ENCODE measurements at regions not wholly inside any gene's neighbourhood (a gene's known extent, or its start where the extent isn't known, plus 50 kb on each side); places are given as distances from the start of the nearest gene placed in this dataset.

DNA sequence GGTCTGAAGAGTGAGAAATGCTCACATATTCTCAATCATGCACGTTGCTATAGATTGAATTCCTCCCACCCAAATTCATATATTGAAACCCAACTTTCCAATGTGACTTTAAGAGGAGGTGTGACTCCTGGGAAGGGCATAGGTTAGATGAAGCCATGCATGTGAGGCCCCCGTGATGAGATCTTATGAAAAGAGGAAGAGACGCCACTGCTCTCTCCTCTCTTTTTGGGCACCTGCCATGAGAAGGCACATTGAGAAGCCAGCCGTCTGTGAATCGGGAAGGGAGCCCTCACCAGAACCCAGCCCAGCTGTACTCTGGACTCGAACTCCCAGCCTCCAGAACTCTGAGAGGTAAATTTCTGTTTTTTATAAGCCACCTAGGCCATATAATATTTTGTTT lies 842.6 kb upstream of the SALL3 start:
- TF ChIP-seq, protein P1, sequence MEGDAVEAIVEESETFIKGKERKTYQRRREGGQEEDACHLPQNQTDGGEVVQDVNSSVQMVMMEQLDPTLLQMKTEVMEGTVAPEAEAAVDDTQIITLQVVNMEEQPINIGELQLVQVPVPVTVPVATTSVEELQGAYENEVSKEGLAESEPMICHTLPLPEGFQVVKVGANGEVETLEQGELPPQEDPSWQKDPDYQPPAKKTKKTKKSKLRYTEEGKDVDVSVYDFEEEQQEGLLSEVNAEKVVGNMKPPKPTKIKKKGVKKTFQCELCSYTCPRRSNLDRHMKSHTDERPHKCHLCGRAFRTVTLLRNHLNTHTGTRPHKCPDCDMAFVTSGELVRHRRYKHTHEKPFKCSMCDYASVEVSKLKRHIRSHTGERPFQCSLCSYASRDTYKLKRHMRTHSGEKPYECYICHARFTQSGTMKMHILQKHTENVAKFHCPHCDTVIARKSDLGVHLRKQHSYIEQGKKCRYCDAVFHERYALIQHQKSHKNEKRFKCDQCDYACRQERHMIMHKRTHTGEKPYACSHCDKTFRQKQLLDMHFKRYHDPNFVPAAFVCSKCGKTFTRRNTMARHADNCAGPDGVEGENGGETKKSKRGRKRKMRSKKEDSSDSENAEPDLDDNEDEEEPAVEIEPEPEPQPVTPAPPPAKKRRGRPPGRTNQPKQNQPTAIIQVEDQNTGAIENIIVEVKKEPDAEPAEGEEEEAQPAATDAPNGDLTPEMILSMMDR (conservative IDR thresholded peaks at IDR 0.05; ENCODE audit: low read depth, low read length) = no peak
- H3K4me3 ChIP-seq (ENCODE audit: low read depth, low read length) = no peak overlapping the region
- no peak for DNase-seq (ENCODE audit: low read depth)

DNA sequence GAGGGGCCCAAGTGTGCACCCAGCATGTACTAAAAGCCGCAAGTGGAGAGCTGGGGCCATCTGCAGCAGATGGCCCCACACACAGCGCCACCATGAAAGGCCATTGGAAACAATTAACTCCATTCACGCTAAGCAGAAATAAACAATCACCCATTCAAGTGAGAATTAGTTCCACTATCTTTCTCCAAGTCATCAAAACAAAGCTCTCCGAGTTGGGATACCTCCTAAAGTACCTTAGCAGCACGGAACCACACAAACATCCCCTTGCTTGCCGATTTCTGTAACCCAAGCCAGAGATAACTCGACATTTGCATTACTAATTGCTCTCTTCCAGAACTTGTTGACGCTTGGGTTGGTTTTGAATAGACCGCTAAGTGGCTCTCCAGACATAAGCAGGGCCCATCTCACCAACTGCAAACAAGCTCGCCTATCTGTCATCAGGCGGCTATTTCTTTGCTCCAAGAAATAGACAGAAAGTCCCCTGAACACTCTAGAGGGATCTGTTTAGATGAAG lies 840.6 kb upstream of the SALL3 start:
- DNase-seq (ENCODE audit: low read depth) = no peak
- no peak overlapping the region for H3K4me3 ChIP-seq (ENCODE audit: low read depth, low read length)
- TF ChIP-seq, protein P1 (conservative IDR thresholded peaks at IDR 0.05; ENCODE audit: low read depth, low read length) = no peak

DNA sequence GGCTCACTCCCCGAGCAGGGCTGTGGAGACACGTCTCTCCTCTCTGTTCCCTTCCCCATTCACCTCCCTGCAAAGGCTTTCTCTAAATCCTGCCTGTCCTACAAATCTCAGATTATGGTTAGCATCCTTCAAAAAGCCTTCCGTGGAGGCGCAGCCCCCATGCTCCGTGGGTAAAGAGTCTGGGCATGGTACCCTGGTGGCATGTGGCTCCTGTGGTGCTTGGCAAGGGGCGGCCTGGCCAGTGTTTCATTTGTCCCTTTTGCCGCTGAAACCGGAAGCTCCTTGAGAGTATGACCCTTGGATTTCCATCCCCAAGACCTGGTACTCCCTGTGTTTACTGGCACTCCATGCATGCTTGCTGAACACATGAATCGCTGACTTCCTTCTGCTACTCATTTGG lies 839.3 kb upstream of the SALL3 start:
- H3K4me3 ChIP-seq (ENCODE audit: low read depth, low read length) = no peak overlapping the region
- no peak for DNase-seq (ENCODE audit: low read depth)
- TF ChIP-seq, protein P1 (conservative IDR thresholded peaks at IDR 0.05; ENCODE audit: low read depth, low read length) = no peak

DNA sequence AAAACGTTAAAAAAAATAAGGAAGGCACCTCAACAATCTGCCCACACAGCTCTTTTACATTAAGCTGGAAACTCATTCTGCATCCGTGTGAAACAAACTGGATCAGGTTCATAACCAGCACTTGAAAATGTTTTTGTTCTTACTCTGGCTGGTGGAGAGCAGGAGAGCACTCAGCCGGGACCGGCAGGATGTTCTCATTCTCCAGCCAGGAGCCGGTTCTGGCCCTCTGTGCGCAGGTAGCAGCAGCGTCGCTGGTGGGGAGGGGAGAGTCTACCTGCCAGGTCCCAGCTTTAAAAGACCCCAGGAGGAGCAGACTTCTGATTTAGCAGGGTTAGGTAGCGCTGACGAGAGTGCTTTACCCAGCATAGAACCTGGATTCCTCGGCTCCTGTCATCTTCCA lies 834.9 kb upstream of the SALL3 start:
- TF ChIP-seq, protein P1 (conservative IDR thresholded peaks at IDR 0.05; ENCODE audit: low read depth, low read length) = no peak
- no peak overlapping the region for H3K4me3 ChIP-seq (ENCODE audit: low read depth, low read length)
- DNase-seq (ENCODE audit: low read depth) = no peak

DNA sequence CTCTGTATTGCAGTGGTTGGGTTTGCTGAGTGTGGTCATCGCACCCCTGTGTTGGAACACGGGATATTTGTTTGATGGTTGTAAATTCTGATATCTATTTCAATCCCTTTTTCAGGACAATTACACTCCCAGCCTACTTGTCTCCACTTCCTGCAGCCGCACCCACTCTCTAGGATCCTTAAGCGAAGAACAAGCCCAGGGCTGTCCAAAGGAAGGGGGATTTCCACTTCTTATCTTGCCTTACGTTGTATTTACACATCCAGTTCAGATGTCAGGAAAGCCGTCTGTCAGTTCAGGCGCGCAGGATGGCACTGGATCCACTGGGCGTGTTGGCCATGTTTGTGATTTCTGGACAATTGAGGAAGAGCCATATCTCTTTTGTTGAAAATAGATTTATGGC lies 834.5 kb upstream of the SALL3 start:
- TF ChIP-seq, protein P1 (conservative IDR thresholded peaks at IDR 0.05; ENCODE audit: low read depth, low read length) = no peak
- no peak for DNase-seq (ENCODE audit: low read depth)
- no peak overlapping the region for H3K4me3 ChIP-seq (ENCODE audit: low read depth, low read length)

DNA sequence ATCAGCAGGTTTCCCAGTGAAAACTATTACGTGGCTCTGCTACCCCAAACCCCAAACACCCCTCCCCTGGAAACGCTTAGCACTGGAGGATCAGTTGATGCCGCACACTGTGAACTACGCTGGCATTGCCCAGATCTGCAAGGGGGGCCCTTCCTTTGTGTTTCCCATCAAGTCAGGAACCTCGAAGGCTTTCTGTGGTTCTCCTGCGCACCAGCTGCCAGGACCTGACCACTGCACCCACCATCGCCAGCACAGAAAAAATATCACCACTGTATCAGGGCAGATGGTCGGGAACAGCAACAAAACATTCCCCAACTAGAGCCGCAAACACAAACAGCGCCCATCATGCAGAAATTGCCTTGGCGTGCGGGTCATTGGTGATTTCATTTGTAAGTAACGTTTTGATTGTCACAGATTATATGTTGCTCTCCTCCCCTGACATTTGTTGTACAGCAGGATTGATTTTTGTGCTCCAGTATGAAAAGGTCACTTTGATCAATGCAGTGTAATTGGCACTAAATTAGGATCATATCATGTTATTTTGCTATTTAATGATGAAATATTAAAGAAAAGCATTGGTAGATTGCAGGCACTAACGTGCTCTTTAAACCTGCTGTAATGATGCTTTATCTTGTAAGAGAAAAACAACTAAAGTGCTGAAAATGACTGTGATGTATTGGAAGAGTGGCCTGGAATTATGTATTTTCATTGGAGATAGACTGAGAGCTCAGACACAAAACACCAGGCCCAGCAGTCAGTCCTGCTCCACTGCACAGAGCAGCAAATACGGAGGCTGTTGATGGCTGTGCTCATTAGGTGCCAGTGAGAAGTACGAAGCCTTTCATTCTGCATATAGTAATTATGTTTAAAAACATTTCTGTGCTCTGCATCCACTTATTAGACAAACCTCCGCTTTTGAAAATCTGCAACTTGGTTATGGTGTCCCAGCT lies 833.2 kb upstream of the SALL3 start:
- H3K4me3 ChIP-seq (ENCODE audit: low read depth, low read length) = no peak overlapping the region
- TF ChIP-seq, protein P1 (conservative IDR thresholded peaks at IDR 0.05; ENCODE audit: low read depth, low read length) = no peak
- no peak for DNase-seq (ENCODE audit: low read depth)
